ENCODE measurements at regions not wholly inside any gene's neighbourhood (a gene's known extent, or its start where the extent isn't known, plus 50 kb on each side); places are given as distances from the start of the nearest gene placed in this dataset.

GRCh38 chr6:90982581-90982980 is 395.7 kb upstream of the MAP3K7 start:
- H3K4me3 ChIP-seq = no peak overlapping the region
- 88 to 91% methylated on average over 7 of the region's 7 CpGs for WGBS, 2 donors
- no peaks in the 10 kb centered on the region for H3K36me3 ChIP-seq
- ATAC-seq (ENCODE audit: low FRiP score in 2 of 2) (no peak), DNase-seq (peak in 1 of 2 donors; percentile 38)
- H3K4me1 ChIP-seq = no peaks in the 10 kb centered on the region
- TF ChIP-seq POLR2AphosphoS5 (IDR thresholded peaks at IDR 0.05) (no peak), CTCF (IDR thresholded peaks at IDR 0.05) (no peak), POLR2A (IDR thresholded peaks at IDR 0.05) (no peak), EP300 (IDR thresholded peaks at IDR 0.05) (no peak)
- no peak overlapping the region for H3K27ac ChIP-seq
- H3K9me3 ChIP-seq = no peaks in the 10 kb centered on the region
- H3K27me3 ChIP-seq = no peaks in the 10 kb centered on the region

GRCh38 chr6:90982051-90982450 is 395.2 kb upstream of the MAP3K7 start:
- no peaks in the 10 kb centered on the region for H3K9me3 ChIP-seq
- WGBS, 2 donors = 85 to 91% methylated on average over 3 of the region's 3 CpGs
- H3K27ac ChIP-seq = no peak overlapping the region
- H3K4me1 ChIP-seq = no peaks in the 10 kb centered on the region
- DNase-seq (no peak), ATAC-seq (ENCODE audit: low FRiP score in 2 of 2) (no peak)
- no peak overlapping the region for H3K4me3 ChIP-seq
- H3K27me3 ChIP-seq = no peaks in the 10 kb centered on the region
- TF ChIP-seq POLR2A (IDR thresholded peaks at IDR 0.05) (no peak), CTCF (IDR thresholded peaks at IDR 0.05) (no peak), EP300 (IDR thresholded peaks at IDR 0.05) (no peak), POLR2AphosphoS5 (IDR thresholded peaks at IDR 0.05) (no peak)
- H3K36me3 ChIP-seq = no peaks in the 10 kb centered on the region

GRCh38 chr6:90978046-90978445 is 391.2 kb upstream of the MAP3K7 start:
- Histone ChIP-seq H3K4me3 (no peak overlapping the region), H3K36me3 (no peaks in the 10 kb centered on the region), H3K27me3 (no peaks in the 10 kb centered on the region), H3K9me3 (no peaks in the 10 kb centered on the region), H3K27ac (no peak overlapping the region), H3K4me1 (no peaks in the 10 kb centered on the region)
- ATAC-seq (ENCODE audit: low FRiP score in 2 of 2) = no peak
- TF ChIP-seq POLR2AphosphoS5 (IDR thresholded peaks at IDR 0.05) (no peak), EP300 (IDR thresholded peaks at IDR 0.05) (no peak), CTCF (IDR thresholded peaks at IDR 0.05) (no peak), POLR2A (IDR thresholded peaks at IDR 0.05) (no peak)
- DNase-seq = no peak
- whole genome bisulfite sequencing, 2 donors = 45 to 49% methylated on average over 4 of the region's 4 CpGs

- no peaks in the 10 kb centered on the region for H3K4me1 ChIP-seq
- DNase-seq (no peak), ATAC-seq (ENCODE audit: low FRiP score in 2 of 2) (no peak)
- no peak for TF ChIP-seq CTCF (IDR thresholded peaks at IDR 0.05)
- no peak for TF ChIP-seq POLR2A (IDR thresholded peaks at IDR 0.05)
- no peak for TF ChIP-seq POLR2AphosphoS5 (IDR thresholded peaks at IDR 0.05)
- no peak for TF ChIP-seq EP300 (IDR thresholded peaks at IDR 0.05)
- no peaks in the 10 kb centered on the region for H3K27me3 ChIP-seq
- H3K27ac ChIP-seq = no peak overlapping the region
- H3K4me3 ChIP-seq = no peak overlapping the region
- no peaks in the 10 kb centered on the region for H3K9me3 ChIP-seq
- WGBS, 2 donors = 47 to 60% methylated on average over 1 of the region's 1 CpG
- no peaks in the 10 kb centered on the region for H3K36me3 ChIP-seq
Measured at GRCh38 chr6:90977513-90977912, 390.6 kb upstream of the MAP3K7 start.

GRCh38 chr6:90976341-90976740 is 389.5 kb upstream of the MAP3K7 start:
- H3K4me1 ChIP-seq = no peaks in the 10 kb centered on the region
- H3K27ac ChIP-seq = no peak overlapping the region
- H3K36me3 ChIP-seq = no peaks in the 10 kb centered on the region
- no peak overlapping the region for H3K4me3 ChIP-seq
- DNase-seq = no peak
- H3K9me3 ChIP-seq = no peaks in the 10 kb centered on the region
- WGBS, 2 donors = 96 to 97% methylated on average over 2 of the region's 2 CpGs
- TF ChIP-seq EP300 (IDR thresholded peaks at IDR 0.05) = no peak
- no peak for TF ChIP-seq POLR2AphosphoS5 (IDR thresholded peaks at IDR 0.05)
- ATAC-seq (ENCODE audit: low FRiP score in 2 of 2) = no peak
- no peaks in the 10 kb centered on the region for H3K27me3 ChIP-seq

Data from upper lobe of left lung (tissue), 6 donors.